ENCODE measurements at regions not wholly inside any gene's neighbourhood (a gene's known extent, or its start where the extent isn't known, plus 50 kb on each side); places are given as distances from the start of the nearest gene placed in this dataset.

DNA sequence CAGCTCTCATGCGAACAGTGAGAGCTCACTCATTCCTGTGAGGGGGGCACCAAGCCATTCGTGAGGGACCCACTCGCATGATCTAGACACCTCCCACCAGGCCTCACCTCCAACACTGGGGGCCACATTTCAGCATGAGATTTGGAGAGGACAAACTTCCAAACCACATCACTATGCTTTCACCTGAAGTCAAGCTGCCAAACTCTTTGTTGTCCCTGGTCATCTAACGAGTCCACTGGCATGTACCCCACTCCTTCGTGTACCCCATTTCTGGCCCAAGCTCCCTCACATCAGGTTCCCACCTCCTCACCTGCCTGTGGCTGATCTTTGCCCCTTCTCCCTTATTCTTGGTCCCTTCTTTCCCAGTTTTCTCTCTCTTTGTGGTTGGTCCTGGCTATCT, 198.9 kb downstream of the ADAMTS15 start:
- Histone ChIP-seq H3K9me3 (ENCODE audit: insufficient read depth, low read depth, low read length) (no peaks in the 10 kb centered on the region), H3K27ac (ENCODE audit: low read length) (no peak overlapping the region), H3K9ac (ENCODE audit: low read depth, low read length) (no peak overlapping the region)

DNA sequence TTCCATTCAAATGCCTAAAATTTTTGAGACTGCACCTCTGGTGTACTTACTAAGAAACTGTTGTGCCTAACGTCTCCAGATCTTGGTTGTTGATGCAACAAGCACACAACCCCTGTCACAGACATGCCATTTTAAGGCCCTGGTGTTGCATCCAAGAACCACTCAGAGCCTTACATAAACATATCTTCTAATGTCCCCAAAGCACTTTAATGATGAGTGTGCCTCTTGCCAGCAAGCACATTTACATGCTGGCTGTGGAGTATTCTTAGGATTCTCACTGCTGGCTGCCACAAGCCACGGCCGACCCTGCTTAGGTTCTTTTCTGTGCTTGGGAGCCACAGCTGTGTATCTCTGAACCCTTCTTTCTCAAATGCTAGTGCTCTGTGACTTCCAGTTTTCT, 201.4 kb downstream of the ADAMTS15 start:
- Histone ChIP-seq H3K36me3 (ENCODE audit: insufficient read depth, low read depth, low read length) (no peaks in the 10 kb centered on the region), H3K4me1 (ENCODE audit: insufficient read depth, low read length) (peaks cover 4% of the 10 kb centered on the region; the same call in 1 of the 2 replicates), H3K9me3 (ENCODE audit: insufficient read depth, low read depth, low read length) (no peaks in the 10 kb centered on the region), H3K27ac (ENCODE audit: low read length) (no peak overlapping the region), H3K4me3 (ENCODE audit: low read length) (no peak overlapping the region), H3K27me3 (ENCODE audit: insufficient read depth, low read length) (peaks cover 5% of the 10 kb centered on the region; the same call in 1 of the 2 replicates), H3K9ac (ENCODE audit: low read depth, low read length) (no peak overlapping the region)

More for the DNA sequence above, 198.9 kb downstream of the ADAMTS15 start:
- Histone ChIP-seq H3K4me3 (ENCODE audit: low read length) (no peak overlapping the region), H3K4me1 (ENCODE audit: insufficient read depth, low read length) (no peaks in the 10 kb centered on the region), H3K36me3 (ENCODE audit: insufficient read depth, low read depth, low read length) (no peaks in the 10 kb centered on the region), H3K27me3 (ENCODE audit: insufficient read depth, low read length) (peaks cover 5% of the 10 kb centered on the region; the same call in 1 of the 2 replicates)

DNA sequence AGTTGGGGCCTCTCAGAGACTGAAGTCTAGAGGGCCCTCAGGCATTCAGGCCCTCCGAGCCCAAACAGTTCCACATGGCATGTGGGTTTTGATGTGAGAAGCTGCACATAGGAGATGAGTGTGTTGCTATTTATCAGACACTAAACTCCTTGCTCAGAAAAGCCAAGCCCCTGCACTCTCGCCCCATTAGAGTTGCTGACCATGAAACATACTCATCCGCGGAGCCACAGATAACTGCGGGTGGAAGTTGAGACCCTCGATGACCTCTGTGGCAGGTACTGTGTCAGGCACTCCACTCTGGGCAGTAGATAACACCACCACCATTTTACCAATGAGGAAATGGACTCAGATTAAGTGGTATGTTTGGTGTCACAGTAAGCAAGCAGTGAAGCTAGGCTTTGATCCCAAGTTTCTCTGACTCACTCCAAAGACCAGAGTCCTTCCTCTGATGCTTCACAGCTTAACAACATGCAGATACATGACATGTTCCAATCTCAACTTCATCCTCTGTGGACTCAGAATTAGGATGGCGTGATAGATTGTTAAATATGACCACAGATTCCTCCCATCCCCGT, 202.1 kb downstream of the ADAMTS15 start:
- H3K4me1 ChIP-seq (ENCODE audit: insufficient read depth, low read length): peaks cover 4% of the 10 kb centered on the region; the same call in 1 of the 2 replicates
- H3K27ac ChIP-seq (ENCODE audit: low read length): no peak overlapping the region
- H3K4me3 ChIP-seq (ENCODE audit: low read length): no peak overlapping the region
- no peak overlapping the region for H3K9ac ChIP-seq (ENCODE audit: low read depth, low read length)
- H3K27me3 ChIP-seq (ENCODE audit: insufficient read depth, low read length): 0 out of 2 replicates have a peak, but pooled peaks cover under 1% of the 10 kb centered on the region
- H3K36me3 ChIP-seq (ENCODE audit: insufficient read depth, low read depth, low read length): no peaks in the 10 kb centered on the region
- no peaks in the 10 kb centered on the region for H3K9me3 ChIP-seq (ENCODE audit: insufficient read depth, low read depth, low read length)

DNA sequence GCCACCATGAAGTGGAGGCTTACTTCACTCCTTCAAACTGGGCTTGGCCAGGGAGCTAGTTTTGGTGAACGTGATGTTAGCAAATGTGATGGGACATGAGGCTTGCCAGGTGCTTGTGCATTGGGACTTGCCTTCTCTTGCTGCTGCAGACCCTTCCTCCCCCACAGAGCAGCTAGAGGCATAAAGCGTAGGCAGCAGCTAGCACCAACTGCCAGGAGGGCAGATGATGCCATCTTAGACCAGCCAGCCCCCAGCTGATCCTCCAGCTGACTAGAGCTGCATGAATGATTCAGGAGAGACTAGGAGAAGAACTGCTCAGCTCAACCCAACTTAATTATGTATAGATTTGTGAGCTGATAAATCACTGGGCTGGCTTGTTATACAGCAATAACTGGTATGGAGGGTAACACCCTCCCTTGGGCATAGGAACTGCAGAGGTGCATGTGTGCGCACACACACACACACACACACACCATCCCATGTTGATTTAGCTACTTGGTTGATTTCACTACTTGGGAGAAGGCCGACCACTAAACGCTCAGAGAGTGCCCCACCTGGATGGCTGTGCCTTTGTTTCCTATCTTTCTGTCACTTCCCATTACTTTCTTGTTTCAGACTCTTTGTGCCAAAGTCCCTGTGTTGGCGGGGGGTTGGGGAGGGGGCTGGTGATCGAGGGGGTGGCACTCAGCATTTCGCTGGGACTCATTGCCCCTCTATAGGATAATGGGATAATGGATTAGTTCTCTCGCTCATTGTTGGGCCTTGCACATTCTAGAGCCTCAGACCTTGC, 202.8 kb downstream of the ADAMTS15 start:
- H3K4me3 ChIP-seq (ENCODE audit: low read length): no peak overlapping the region
- H3K27ac ChIP-seq (ENCODE audit: low read length): no peak overlapping the region

DNA sequence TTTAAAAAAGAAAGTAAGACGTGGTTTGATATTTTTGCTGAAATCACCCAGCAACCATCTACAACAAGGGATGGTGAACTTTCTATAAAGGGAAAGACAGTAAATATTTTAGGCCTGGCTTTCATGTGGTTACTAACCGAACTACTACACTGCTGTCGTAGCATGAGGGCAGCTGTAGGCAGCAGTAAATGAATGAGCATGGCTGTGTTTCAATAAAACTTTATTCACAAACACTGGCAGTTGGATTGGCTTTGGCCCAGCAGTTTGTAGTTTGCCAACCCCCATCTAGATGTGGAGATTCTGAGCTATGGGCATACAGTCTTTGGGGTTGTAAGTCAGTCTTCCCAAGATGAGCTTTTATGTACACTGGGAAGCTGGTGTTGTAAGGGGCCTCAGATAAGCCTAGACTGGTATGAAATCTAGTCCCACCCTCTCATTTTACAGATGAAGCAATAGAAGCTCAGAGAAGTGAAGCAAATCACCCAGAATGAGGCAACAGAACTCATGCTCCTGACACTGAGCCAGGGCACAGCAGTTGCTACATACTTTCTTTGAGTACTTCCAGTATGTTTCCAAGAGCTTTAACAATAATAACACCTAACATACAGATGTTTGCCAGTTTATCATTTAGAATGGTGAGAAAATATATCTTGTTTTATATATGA, 204.4 kb downstream of the ADAMTS15 start:
- Histone ChIP-seq H3K27me3 (ENCODE audit: insufficient read depth, low read length) (no peaks in the 10 kb centered on the region), H3K9ac (ENCODE audit: low read depth, low read length) (no peak overlapping the region), H3K36me3 (ENCODE audit: insufficient read depth, low read depth, low read length) (no peaks in the 10 kb centered on the region), H3K4me1 (ENCODE audit: insufficient read depth, low read length) (peaks cover 4% of the 10 kb centered on the region; the same call in 1 of the 2 replicates), H3K9me3 (ENCODE audit: insufficient read depth, low read depth, low read length) (no peaks in the 10 kb centered on the region; the same call in 1 of the 2 replicates), H3K27ac (ENCODE audit: low read length) (no peak overlapping the region), H3K4me3 (ENCODE audit: low read length) (no peak overlapping the region)

More for the DNA sequence above, 202.8 kb downstream of the ADAMTS15 start:
- no peaks in the 10 kb centered on the region for H3K27me3 ChIP-seq (ENCODE audit: insufficient read depth, low read length)
- H3K36me3 ChIP-seq (ENCODE audit: insufficient read depth, low read depth, low read length): no peaks in the 10 kb centered on the region
- H3K9ac ChIP-seq (ENCODE audit: low read depth, low read length): no peak overlapping the region
- H3K9me3 ChIP-seq (ENCODE audit: insufficient read depth, low read depth, low read length): no peaks in the 10 kb centered on the region; the same call in 1 of the 2 replicates
- H3K4me1 ChIP-seq (ENCODE audit: insufficient read depth, low read length): peaks cover 4% of the 10 kb centered on the region; the same call in 1 of the 2 replicates

DNA sequence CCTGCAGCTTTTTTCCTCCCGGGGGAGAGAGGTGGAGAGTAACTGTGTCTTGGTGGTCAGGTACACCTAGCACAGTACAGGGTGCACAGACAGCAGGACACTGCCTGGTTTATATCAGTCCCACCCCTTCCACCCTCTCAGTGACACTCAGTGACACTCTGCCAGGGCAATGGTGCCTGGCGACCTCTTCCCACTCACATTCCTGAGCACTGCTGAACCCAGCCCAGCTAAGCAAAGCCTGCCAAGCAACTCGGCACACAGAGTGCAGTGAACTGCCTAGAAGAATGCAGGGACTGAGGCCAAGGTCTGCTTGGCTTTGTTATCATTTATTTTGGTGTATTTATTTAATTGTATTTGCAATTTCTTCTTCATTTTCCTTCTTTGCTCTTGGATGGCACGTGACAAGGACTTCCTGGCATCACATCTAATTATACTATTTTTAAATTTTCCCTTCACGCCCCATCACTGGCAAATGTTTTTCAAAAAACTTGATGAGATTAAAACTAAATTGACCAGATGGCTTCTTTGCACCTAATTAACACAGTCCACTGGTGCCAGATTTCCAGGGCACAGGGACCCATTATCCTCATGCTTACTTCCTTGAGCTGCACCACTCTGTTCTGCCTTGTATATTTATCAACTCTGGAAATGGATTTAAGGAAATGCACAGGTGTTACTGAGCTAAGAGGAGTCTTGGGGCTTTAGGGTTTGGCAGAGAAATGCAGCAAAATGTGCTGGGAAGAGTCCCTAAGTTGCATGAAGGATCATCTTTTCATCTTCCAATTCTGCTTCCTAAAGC, 205.6 kb downstream of the ADAMTS15 start:
- H3K9ac ChIP-seq (ENCODE audit: low read depth, low read length): no peak overlapping the region
- H3K4me1 ChIP-seq (ENCODE audit: insufficient read depth, low read length): peaks cover 4% of the 10 kb centered on the region; the same call in 1 of the 2 replicates
- H3K27ac ChIP-seq (ENCODE audit: low read length): no peak overlapping the region
- no peaks in the 10 kb centered on the region; the same call in 1 of the 2 replicates for H3K9me3 ChIP-seq (ENCODE audit: insufficient read depth, low read depth, low read length)
- H3K36me3 ChIP-seq (ENCODE audit: insufficient read depth, low read depth, low read length): no peaks in the 10 kb centered on the region
- H3K27me3 ChIP-seq (ENCODE audit: insufficient read depth, low read length): no peaks in the 10 kb centered on the region
- H3K4me3 ChIP-seq (ENCODE audit: low read length): no peak overlapping the region

DNA sequence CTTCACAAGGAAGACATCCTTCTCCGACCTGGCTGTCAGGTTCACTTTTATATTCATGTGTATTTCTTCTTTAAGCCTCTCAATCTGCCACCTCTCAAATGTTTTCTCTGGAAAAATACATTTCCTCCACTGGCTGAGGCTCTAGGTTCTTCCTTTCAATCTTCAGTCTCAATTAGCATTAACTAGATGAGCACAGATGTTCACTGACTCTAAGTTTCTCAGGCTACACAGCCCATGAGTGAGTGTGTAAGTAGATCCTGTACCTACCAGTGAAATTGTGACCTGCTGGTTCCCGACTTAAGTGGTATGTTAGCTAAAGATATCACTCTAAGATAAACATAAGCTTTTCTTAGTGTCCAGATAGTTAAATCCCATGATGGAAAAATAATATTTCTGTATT, 206.9 kb downstream of the ADAMTS15 start:
- Histone ChIP-seq H3K27me3 (ENCODE audit: insufficient read depth, low read length) (no peaks in the 10 kb centered on the region), H3K9me3 (ENCODE audit: insufficient read depth, low read depth, low read length) (no peaks in the 10 kb centered on the region; the same call in 1 of the 2 replicates), H3K4me1 (ENCODE audit: insufficient read depth, low read length) (peaks cover 4% of the 10 kb centered on the region; the same call in 1 of the 2 replicates), H3K4me3 (ENCODE audit: low read length) (no peak overlapping the region), H3K9ac (ENCODE audit: low read depth, low read length) (no peak overlapping the region), H3K36me3 (ENCODE audit: insufficient read depth, low read depth, low read length) (no peaks in the 10 kb centered on the region), H3K27ac (ENCODE audit: low read length) (no peak overlapping the region)

DNA sequence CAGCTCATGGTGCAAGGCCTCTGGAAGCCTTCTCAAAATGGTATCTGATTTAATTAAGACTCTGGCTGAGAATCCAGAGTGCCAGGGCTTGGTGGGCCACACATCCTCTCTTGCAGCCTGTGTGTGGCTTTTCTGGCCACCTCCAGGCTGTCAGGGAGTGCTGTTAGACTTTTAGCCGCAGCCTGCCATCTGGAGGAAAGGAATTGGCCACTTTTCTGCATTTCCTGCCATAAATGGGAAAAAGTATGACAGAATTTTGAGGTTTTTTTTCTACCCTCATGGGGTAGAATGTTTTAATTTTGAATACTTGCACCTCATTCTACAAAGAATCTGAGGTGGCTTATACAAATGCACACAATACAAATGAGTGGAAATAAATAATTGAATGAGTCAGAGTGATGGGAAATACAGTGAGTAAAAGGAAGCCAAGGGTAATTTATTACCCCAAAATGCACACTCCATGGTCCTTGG, 218.4 kb downstream of the ADAMTS15 start:
- no peaks in the 10 kb centered on the region for H3K36me3 ChIP-seq (ENCODE audit: insufficient read depth, low read depth, low read length)
- H3K27me3 ChIP-seq (ENCODE audit: insufficient read depth, low read length): no peaks in the 10 kb centered on the region
- no peak overlapping the region for H3K9ac ChIP-seq (ENCODE audit: low read depth, low read length)
- no peak overlapping the region for H3K27ac ChIP-seq (ENCODE audit: low read length)
- H3K4me3 ChIP-seq (ENCODE audit: low read length): no peak overlapping the region
- no peaks in the 10 kb centered on the region for H3K4me1 ChIP-seq (ENCODE audit: insufficient read depth, low read length)
- H3K9me3 ChIP-seq (ENCODE audit: insufficient read depth, low read depth, low read length): no peaks in the 10 kb centered on the region

DNA sequence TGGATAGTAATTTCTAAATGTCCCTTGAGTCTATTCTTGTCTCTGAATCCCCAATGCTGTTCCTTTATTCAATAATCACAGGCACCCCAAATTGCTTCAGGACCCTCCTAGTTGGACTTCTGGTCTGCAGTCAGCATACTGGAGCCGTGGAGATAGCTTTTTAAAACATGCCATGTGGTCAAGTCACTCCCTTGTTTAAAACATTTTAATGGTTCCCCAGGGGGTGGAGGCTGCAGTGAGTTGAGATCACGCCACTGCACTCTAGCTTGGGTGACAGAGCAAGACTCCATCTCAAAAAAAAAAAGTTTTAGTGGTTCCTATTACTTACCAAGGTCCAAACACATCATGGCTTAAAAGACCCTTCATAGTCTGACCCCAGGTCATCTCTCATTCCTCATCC, 220.3 kb downstream of the ADAMTS15 start:
- Histone ChIP-seq H3K9ac (ENCODE audit: low read depth, low read length) (no peak overlapping the region), H3K27ac (ENCODE audit: low read length) (no peak overlapping the region), H3K27me3 (ENCODE audit: insufficient read depth, low read length) (no peaks in the 10 kb centered on the region), H3K36me3 (ENCODE audit: insufficient read depth, low read depth, low read length) (no peaks in the 10 kb centered on the region), H3K4me1 (ENCODE audit: insufficient read depth, low read length) (no peaks in the 10 kb centered on the region), H3K9me3 (ENCODE audit: insufficient read depth, low read depth, low read length) (no peaks in the 10 kb centered on the region), H3K4me3 (ENCODE audit: low read length) (no peak overlapping the region)

DNA sequence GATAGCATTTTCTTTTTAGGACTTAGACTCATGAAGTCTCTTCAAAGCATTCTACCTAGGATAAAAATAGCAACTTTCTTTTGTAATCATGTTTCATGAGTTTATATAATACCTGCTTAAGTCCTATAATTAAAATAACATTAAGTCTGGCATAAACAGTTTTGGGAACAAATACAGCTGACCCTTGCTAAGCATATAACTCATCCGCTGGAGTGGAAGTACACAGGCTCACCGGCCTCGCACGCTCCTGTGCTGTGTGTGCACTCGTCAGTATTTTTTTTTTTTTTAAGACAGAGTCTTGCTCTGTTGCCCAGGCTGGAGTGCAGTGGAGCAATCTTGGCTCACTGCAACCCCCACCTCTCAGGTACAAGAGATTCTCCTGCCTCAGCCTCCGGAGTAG, 221.8 kb downstream of the ADAMTS15 start:
- Histone ChIP-seq H3K27me3 (ENCODE audit: insufficient read depth, low read length) (no peaks in the 10 kb centered on the region), H3K9me3 (ENCODE audit: insufficient read depth, low read depth, low read length) (no peaks in the 10 kb centered on the region), H3K9ac (ENCODE audit: low read depth, low read length) (no peak overlapping the region), H3K27ac (ENCODE audit: low read length) (no peak overlapping the region), H3K36me3 (ENCODE audit: insufficient read depth, low read depth, low read length) (no peaks in the 10 kb centered on the region), H3K4me3 (ENCODE audit: low read length) (no peak overlapping the region), H3K4me1 (ENCODE audit: insufficient read depth, low read length) (no peaks in the 10 kb centered on the region)

Data from iPS-20b (cell line).